Keratinocyte (primary cell): ENCODE measurements at regions not wholly inside any gene's neighbourhood (a gene's known extent, or its start where the extent isn't known, plus 50 kb on each side); places are given as distances from the start of the nearest gene placed in this dataset.

Experiments used
- DNase-seq: peaks from one replicate; pipeline ENCODE4 v3.0.0-alpha.2; 2011; ENCODE audit warnings: low read depth, missing footprints, low spot score
- FAIRE-seq: peaks from 2 replicates; lab custom pipeline; 2011; peaks lifted over from hg19 to GRCh38; lab: Jason Lieb, UNC
- H2AFZ ChIP-seq: 2 replicates; pipeline ENCODE4 v1.6.0; 2012; ENCODE audit warnings: low read length, control low read depth, inconsistent platforms; ENCODE audit not compliant: control insufficient read depth
- H3K27ac ChIP-seq: 2 replicates; pipeline ENCODE4 v1.5.1; 2011; ENCODE audit warnings: low read length; ENCODE audit not compliant: control insufficient read depth, insufficient read depth
- H3K27me3 ChIP-seq: 3 replicates; pipeline ENCODE4 v1.6.0; 2011; ENCODE audit warnings: low read length; ENCODE audit not compliant: control insufficient read depth, insufficient read depth; ENCODE audit errors: extremely low read depth
- H3K36me3 ChIP-seq, 2 experiments: 2 replicates in 1 of 2; 3 replicates in 1 of 2; pipeline ENCODE4 v1.5.1; 2011; ENCODE audit warnings: low read length in 2 of 2, mild to moderate bottlenecking in 1 of 2; ENCODE audit not compliant: control insufficient read depth in 2 of 2, insufficient read depth in 2 of 2; ENCODE audit errors: extremely low read depth in 1 of 2
- H3K4me1 ChIP-seq: 3 replicates; pipeline ENCODE4 v1.5.1; 2011; ENCODE audit warnings: low read length; ENCODE audit not compliant: control insufficient read depth, insufficient read depth; ENCODE audit errors: extremely low read depth
- H3K4me2 ChIP-seq: 3 replicates; pipeline ENCODE4 v1.6.0; 2011; ENCODE audit warnings: low read depth, low read length; ENCODE audit not compliant: control insufficient read depth, insufficient read depth; ENCODE audit errors: extremely low read depth
- H3K4me3 ChIP-seq, 3 experiments: fragments of 200-600 bp in 1 of 3; sonication (generic) in 1 of 3; 2 replicates in 2 of 3; 3 replicates in 1 of 3; pipeline ENCODE4 v1.5.1; 2011 to 2016; ENCODE audit warnings: low read length in 3 of 3, mild to moderate bottlenecking in 3 of 3, control low read depth in 2 of 3, inconsistent platforms in 1 of 3, low read depth in 1 of 3, mixed read lengths in 1 of 3, mixed run types in 1 of 3, moderate library complexity in 1 of 3; ENCODE audit not compliant: control insufficient read depth in 2 of 3, insufficient read depth in 2 of 3; ENCODE audit errors: extremely low read depth in 1 of 3
- H3K79me2 ChIP-seq: 2 replicates; pipeline ENCODE4 v1.6.0; 2012; ENCODE audit warnings: low read length; ENCODE audit not compliant: control insufficient read depth, insufficient read depth
- H3K9ac ChIP-seq: 3 replicates; pipeline ENCODE4 v1.6.0; 2011; ENCODE audit warnings: low read length; ENCODE audit not compliant: control insufficient read depth, insufficient read depth; ENCODE audit errors: extremely low read depth
- H3K9me1 ChIP-seq: 3 replicates; pipeline ENCODE4 v1.6.0; 2011; ENCODE audit warnings: low read length; ENCODE audit not compliant: control insufficient read depth, insufficient read depth; ENCODE audit errors: extremely low read depth
- H3K9me3 ChIP-seq: 2 replicates; pipeline ENCODE4 v1.5.1; 2012; ENCODE audit warnings: low read depth, low read length; ENCODE audit not compliant: control insufficient read depth
- H4K20me1 ChIP-seq: 3 replicates; pipeline ENCODE4 v1.6.0; 2011; ENCODE audit warnings: low read length; ENCODE audit not compliant: control insufficient read depth, insufficient read depth; ENCODE audit errors: extremely low read depth
- EZH2 ChIP-seq: IDR thresholded peaks from one replicate; pipeline ENCODE4 v1.6.1; 2012; ENCODE audit warnings: inconsistent platforms, mild to moderate bottlenecking, low read length, moderate library complexity
- dilution Hi-C: fragments of 300-500 bp; cut with MboI; formaldehyde crosslinking; loops from one replicate; pipeline ENCODE4 v1.7.0; 2020; ENCODE audit warnings: low sequenced_read_pairs; ENCODE audit not compliant: extremely low pct_ligation_motif_present
- TF ChIP-seq, protein P1 (sequence below), 3 experiments: IDR thresholded peaks in 1 of 3; conservative IDR thresholded peaks in 1 of 3; optimal IDR thresholded peaks in 1 of 3; 2 replicates in 2 of 3; 3 replicates in 1 of 3; pipeline versions ENCODE3 to v1.5.1; 2011; ENCODE audit warnings: low read length in 3 of 3, mild to moderate bottlenecking in 3 of 3, moderate library complexity in 2 of 3, control low read depth in 1 of 3, inconsistent platforms in 1 of 3; ENCODE audit not compliant: insufficient read depth in 2 of 3; ENCODE audit errors: extremely low read depth in 1 of 3

GRCh38 chr15:94099574-94099960, 131.8 kb upstream of the MCTP2 start:
- no peak for FAIRE-seq
- TF ChIP-seq, protein P1, sequence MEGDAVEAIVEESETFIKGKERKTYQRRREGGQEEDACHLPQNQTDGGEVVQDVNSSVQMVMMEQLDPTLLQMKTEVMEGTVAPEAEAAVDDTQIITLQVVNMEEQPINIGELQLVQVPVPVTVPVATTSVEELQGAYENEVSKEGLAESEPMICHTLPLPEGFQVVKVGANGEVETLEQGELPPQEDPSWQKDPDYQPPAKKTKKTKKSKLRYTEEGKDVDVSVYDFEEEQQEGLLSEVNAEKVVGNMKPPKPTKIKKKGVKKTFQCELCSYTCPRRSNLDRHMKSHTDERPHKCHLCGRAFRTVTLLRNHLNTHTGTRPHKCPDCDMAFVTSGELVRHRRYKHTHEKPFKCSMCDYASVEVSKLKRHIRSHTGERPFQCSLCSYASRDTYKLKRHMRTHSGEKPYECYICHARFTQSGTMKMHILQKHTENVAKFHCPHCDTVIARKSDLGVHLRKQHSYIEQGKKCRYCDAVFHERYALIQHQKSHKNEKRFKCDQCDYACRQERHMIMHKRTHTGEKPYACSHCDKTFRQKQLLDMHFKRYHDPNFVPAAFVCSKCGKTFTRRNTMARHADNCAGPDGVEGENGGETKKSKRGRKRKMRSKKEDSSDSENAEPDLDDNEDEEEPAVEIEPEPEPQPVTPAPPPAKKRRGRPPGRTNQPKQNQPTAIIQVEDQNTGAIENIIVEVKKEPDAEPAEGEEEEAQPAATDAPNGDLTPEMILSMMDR (optimal IDR thresholded peaks at IDR 0.05 in 1 of 3, IDR thresholded peaks at IDR 0.05 in 1 of 3, conservative IDR thresholded peaks at IDR 0.05 in 1 of 3; ENCODE audit: extremely low read depth in 1 of 3, insufficient read depth in 2 of 3, low read length in 3 of 3), result no peak
- no peak overlapping the region for H2AFZ ChIP-seq
- no peaks in the 10 kb centered on the region for H3K79me2 ChIP-seq
- H3K36me3 ChIP-seq, result no peaks in the 10 kb centered on the region
- H3K27ac ChIP-seq, result no peak overlapping the region
- no peak overlapping the region for H3K4me3 ChIP-seq
- no peak overlapping the region for H3K4me2 ChIP-seq
- H3K4me1 ChIP-seq, result no peaks in the 10 kb centered on the region
- no peaks in the 10 kb centered on the region for H3K9me1 ChIP-seq
- no peak overlapping the region for H3K9ac ChIP-seq
- no peaks in the 10 kb centered on the region for H3K9me3 ChIP-seq
- dilution Hi-C loops, result no loop called here
- no peak for DNase-seq
- no peaks in the 10 kb centered on the region for H4K20me1 ChIP-seq
- no peaks in the 10 kb centered on the region for H3K27me3 ChIP-seq

GRCh38 chr15:94098921-94099573, 132.3 kb upstream of the MCTP2 start:
- DNase-seq, result no peak
- Histone ChIP-seq H3K4me3 (no peak overlapping the region), H3K36me3 (no peaks in the 10 kb centered on the region), H3K27ac (no peak overlapping the region), H3K4me2 (no peak overlapping the region), H3K27me3 (no peaks in the 10 kb centered on the region), H3K79me2 (no peaks in the 10 kb centered on the region), H4K20me1 (no peaks in the 10 kb centered on the region), H3K9me3 (no peaks in the 10 kb centered on the region), H2AFZ (no peak overlapping the region), H3K4me1 (no peaks in the 10 kb centered on the region), H3K9me1 (no peaks in the 10 kb centered on the region), H3K9ac (no peak overlapping the region)
- FAIRE-seq, result no peak
- dilution Hi-C loops, result no loop called here
- TF ChIP-seq EZH2, result no peak
- TF ChIP-seq, protein P1 (optimal IDR thresholded peaks at IDR 0.05 in 1 of 3, IDR thresholded peaks at IDR 0.05 in 1 of 3, conservative IDR thresholded peaks at IDR 0.05 in 1 of 3; ENCODE audit: extremely low read depth in 1 of 3, insufficient read depth in 2 of 3, low read length in 3 of 3), result no peak
